ENCODE measurements at regions not wholly inside any gene's neighbourhood (a gene's known extent, or its start where the extent isn't known, plus 50 kb on each side); places are given as distances from the start of the nearest gene placed in this dataset.

DNA sequence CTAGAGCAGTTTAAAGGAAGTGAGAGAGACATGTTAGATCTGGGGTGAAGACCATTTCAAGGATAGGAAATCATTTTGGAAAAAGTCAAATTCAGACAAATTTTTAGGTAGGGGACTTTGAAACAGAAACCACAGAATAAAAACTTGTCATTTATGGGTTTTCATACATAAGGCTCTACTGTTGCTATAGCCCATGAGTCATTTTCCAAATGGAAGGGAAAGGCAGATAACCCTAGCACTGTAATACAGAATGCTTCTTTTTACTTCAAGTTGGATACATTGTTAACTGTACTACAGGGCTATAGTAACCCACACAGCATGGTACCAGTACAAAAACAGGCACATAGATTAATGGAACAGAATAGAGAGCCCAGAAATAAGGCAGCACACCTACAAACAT is 455.4 kb downstream of the EBF1 start:
- Histone ChIP-seq H3K27ac (replicated peaks) (no peak overlapping the region), H3K27me3 (ENCODE audit: insufficient read depth, poor library complexity, severe bottlenecking) (peaks cover 2% of the 10 kb centered on the region), H3K4me3 (replicated peaks; ENCODE audit: insufficient read depth, low read length) (no peak overlapping the region)
- DNase-seq (ENCODE audit: low read depth in 1 of 2, low spot score in 1 of 2), result no peak
- no peak for TF ChIP-seq SPI1 (IDR thresholded peaks at IDR 0.05; ENCODE audit: borderline replicate concordance, low read depth)
- TF ChIP-seq POLR2AphosphoS5 (IDR thresholded peaks at IDR 0.05; ENCODE audit: low read depth), result no peak
- no peak for TF ChIP-seq GABPA (IDR thresholded peaks at IDR 0.05; ENCODE audit: low read depth)
- no peak for TF ChIP-seq CTCF (IDR thresholded peaks at IDR 0.05; ENCODE audit: insufficient read depth, low read length)

DNA sequence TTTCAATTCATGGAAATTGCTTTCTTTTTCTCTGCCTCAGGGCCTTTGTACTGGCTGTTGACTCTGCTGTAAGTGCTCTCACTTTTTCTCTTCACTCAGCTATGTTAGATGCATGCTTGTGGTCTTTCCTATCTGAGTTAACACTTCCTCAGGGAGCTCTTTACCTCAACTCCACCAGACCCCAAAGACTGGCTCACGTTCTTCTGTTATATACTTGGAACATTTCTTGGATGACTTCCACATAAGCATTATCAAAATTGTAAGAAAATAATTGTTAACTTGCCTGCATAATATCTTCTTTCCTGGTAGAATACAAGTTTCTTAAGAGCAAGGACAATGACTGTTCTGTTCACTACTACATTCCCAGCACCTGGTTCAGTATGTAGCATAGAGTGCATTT is 455.9 kb downstream of the EBF1 start:
- Histone ChIP-seq H3K27ac (replicated peaks) (no peak overlapping the region), H3K4me3 (replicated peaks; ENCODE audit: insufficient read depth, low read length) (no peak overlapping the region), H3K27me3 (ENCODE audit: insufficient read depth, poor library complexity, severe bottlenecking) (peaks cover 2% of the 10 kb centered on the region)
- no peak for DNase-seq (ENCODE audit: low read depth in 1 of 2, low spot score in 1 of 2)
- TF ChIP-seq, protein P1, sequence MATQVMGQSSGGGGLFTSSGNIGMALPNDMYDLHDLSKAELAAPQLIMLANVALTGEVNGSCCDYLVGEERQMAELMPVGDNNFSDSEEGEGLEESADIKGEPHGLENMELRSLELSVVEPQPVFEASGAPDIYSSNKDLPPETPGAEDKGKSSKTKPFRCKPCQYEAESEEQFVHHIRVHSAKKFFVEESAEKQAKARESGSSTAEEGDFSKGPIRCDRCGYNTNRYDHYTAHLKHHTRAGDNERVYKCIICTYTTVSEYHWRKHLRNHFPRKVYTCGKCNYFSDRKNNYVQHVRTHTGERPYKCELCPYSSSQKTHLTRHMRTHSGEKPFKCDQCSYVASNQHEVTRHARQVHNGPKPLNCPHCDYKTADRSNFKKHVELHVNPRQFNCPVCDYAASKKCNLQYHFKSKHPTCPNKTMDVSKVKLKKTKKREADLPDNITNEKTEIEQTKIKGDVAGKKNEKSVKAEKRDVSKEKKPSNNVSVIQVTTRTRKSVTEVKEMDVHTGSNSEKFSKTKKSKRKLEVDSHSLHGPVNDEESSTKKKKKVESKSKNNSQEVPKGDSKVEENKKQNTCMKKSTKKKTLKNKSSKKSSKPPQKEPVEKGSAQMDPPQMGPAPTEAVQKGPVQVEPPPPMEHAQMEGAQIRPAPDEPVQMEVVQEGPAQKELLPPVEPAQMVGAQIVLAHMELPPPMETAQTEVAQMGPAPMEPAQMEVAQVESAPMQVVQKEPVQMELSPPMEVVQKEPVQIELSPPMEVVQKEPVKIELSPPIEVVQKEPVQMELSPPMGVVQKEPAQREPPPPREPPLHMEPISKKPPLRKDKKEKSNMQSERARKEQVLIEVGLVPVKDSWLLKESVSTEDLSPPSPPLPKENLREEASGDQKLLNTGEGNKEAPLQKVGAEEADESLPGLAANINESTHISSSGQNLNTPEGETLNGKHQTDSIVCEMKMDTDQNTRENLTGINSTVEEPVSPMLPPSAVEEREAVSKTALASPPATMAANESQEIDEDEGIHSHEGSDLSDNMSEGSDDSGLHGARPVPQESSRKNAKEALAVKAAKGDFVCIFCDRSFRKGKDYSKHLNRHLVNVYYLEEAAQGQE (IDR thresholded peaks at IDR 0.05; ENCODE audit: insufficient replicate concordance, low read depth), result no peak
- TF ChIP-seq GABPA (IDR thresholded peaks at IDR 0.05; ENCODE audit: low read depth), result no peak
- TF ChIP-seq CTCF (IDR thresholded peaks at IDR 0.05; ENCODE audit: insufficient read depth, low read length), result no peak
- no peak for TF ChIP-seq POLR2AphosphoS5 (IDR thresholded peaks at IDR 0.05; ENCODE audit: low read depth)
- no peak for TF ChIP-seq SPI1 (IDR thresholded peaks at IDR 0.05; ENCODE audit: borderline replicate concordance, low read depth)

DNA sequence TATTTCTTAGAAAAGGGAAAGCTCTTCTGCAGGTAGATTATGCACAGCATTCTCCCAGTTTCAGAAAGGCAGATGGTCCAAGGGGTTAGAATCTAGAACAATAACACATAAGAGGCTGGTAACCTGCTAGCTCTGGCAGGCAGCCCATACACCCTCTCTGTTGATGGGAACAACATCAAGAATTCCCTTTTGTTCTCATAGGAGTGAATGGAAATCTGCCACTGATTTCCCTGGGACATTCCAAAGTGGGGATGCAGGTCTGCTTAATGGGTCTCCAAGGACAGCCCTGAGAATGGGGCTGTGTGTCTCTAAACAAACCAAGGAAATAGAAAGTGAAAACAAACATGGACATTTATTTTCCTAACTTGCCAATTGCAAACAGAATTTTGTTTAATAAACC is 456.8 kb downstream of the EBF1 start:
- TF ChIP-seq SPI1 (IDR thresholded peaks at IDR 0.05; ENCODE audit: borderline replicate concordance, low read depth) (no peak), GABPA (IDR thresholded peaks at IDR 0.05; ENCODE audit: low read depth) (no peak), CTCF (IDR thresholded peaks at IDR 0.05; ENCODE audit: insufficient read depth, low read length) (no peak), POLR2AphosphoS5 (IDR thresholded peaks at IDR 0.05; ENCODE audit: low read depth) (no peak)
- TF ChIP-seq, protein P1 (IDR thresholded peaks at IDR 0.05; ENCODE audit: insufficient replicate concordance, low read depth), result no peak
- H3K27ac ChIP-seq (replicated peaks), result no peak overlapping the region
- H3K4me3 ChIP-seq (replicated peaks; ENCODE audit: insufficient read depth, low read length), result no peak overlapping the region
- no peaks in the 10 kb centered on the region for H3K27me3 ChIP-seq (ENCODE audit: insufficient read depth, poor library complexity, severe bottlenecking)
- DNase-seq (ENCODE audit: low read depth in 1 of 2, low spot score in 1 of 2), result no peak

DNA sequence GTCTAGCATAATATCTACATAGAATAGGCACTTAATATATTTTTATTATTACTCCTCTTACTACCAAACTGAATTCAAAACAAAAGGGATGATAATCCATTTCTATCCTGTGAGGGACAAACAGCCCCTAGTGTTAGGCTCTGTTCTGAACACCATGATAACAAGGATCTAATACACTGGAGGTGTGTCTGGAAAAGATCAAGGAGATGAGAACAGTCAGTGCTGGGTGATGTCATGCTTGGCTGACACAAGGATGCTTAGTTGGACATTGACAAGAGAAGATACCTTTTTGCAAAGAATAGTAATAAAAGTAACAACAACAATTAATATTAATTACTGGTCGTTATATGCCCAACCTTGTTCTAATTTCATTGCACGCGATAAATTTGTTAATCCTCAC is 458.7 kb downstream of the EBF1 start:
- DNase-seq (ENCODE audit: low read depth in 1 of 2, low spot score in 1 of 2), result no peak
- TF ChIP-seq, protein P1 (IDR thresholded peaks at IDR 0.05; ENCODE audit: insufficient replicate concordance, low read depth), result no peak
- TF ChIP-seq GABPA (IDR thresholded peaks at IDR 0.05; ENCODE audit: low read depth), result no peak
- TF ChIP-seq CTCF (IDR thresholded peaks at IDR 0.05; ENCODE audit: insufficient read depth, low read length), result no peak
- TF ChIP-seq SPI1 (IDR thresholded peaks at IDR 0.05; ENCODE audit: borderline replicate concordance, low read depth), result no peak
- no peak for TF ChIP-seq POLR2AphosphoS5 (IDR thresholded peaks at IDR 0.05; ENCODE audit: low read depth)
- Histone ChIP-seq H3K4me3 (replicated peaks; ENCODE audit: insufficient read depth, low read length) (no peak overlapping the region), H3K27ac (replicated peaks) (no peak overlapping the region), H3K27me3 (ENCODE audit: insufficient read depth, poor library complexity, severe bottlenecking) (no peaks in the 10 kb centered on the region)

All from HL-60 (cell line).